ENCODE measurements at regions not wholly inside any gene's neighbourhood (a gene's known extent, or its start where the extent isn't known, plus 50 kb on each side); places are given as distances from the start of the nearest gene placed in this dataset.
"Not testable (repeated sequence)": the region's sequence is repeated elsewhere in the genome, so short reads cannot be mapped to it uniquely, and the experiment has no call there.

DNA sequence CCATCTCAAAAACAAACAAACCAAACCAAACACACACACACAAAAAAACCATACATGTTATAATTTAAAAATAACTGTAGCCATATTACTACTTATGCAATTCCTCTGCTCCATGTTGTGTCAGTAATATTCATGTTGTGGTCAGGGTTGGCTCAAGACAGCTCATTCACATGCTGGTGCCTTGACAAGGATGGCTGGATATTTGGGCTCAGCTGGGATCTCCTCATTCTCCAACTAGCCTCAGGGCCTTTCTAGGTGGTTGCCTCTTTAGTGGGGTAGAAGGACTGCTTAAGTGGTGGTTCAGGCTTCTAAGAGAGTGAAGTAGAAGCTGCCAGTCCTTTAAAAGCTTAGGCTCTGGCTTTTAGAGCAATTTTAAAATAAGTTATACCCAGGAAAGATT is 189.3 kb downstream of the ADRA2A start:
- no peak for DNase-seq (ENCODE audit: low read depth in 2 of 2)

DNA sequence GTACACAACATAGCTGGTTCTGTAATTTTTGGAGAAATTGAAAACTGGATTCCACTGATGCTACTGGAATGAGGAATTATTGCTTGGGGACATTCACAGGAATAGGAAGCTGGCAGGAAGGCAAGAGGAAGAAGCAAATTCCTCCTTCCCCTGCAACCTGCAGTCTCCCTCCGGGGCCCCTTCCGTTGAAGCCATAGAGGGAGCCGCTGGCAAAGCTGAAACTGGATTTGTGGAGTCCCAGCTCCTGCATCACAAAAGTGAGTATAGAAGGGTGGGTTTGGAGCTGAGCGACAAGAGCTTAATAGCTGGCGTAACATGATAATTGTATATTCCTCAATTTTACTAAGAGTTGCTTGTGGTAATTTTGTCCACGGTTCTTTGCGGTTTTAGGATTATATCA is 190.8 kb downstream of the ADRA2A start:
- no peak for DNase-seq (ENCODE audit: low read depth in 2 of 2)

- DNase-seq (ENCODE audit: low read depth in 2 of 2), result no peak
Measured at GRCh38 chr10:111273235-111273634, 196.4 kb downstream of the ADRA2A start.

DNA sequence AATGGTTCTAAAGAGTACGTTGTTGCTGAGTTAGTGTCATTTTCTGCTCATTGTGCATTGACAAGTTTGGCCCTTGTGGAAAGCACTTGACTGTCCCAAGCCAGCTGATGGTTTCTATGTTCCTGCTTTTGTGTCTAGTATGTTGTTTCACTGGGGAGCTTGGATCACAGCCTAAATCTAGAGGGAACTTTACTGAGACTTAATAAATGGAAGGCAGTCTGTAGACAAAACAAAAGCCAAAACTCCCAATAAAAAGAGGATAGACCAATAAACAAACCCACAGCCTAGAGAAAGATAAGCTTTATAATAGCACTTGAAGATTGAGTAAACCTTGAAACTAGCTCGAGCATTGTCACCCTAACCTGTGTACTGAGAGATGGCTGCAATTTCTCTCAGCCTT is 196.8 kb downstream of the ADRA2A start:
- DNase-seq (ENCODE audit: low read depth in 2 of 2), result no peak

DNA sequence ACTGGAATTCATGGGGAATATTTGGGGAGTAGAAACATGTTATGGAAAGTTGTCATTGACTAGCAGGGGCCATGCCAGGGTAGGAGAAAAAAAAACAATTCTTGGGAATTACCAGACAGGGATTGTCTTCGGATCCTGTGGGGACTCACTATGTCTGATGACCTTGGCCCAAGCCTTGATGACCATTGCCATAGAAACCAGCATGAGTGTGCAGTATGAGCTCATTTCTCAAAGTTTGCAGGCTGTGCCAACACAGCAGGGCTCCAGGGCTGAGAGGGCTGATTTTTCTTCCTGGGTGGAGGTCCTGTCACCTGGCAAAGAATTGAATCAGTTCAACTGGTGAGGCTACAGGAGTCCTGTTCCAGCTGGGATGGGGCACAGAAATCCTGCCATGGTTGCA is 198.3 kb downstream of the ADRA2A start:
- DNase-seq (ENCODE audit: low read depth in 2 of 2), result no peak

DNA sequence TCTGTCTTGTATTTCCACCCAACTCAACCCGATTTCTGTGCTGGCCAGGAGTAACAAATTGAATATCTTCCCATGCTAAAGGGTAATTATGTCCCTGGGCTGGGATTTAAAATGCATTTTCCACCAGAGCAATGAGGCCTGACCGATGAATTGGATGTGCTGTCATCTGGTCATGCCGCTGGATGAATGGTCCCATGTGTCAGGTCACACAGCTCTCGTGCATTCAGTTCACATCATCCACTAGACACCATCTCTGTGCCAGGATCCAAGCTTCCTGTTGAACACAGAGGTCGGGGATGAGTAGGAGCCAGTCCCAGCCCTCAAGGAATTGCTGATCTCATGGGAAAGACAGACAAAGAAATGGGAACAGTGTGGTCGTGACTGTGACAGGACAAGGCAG is 200.8 kb downstream of the ADRA2A start:
- DNase-seq (ENCODE audit: low read depth in 2 of 2), result no peak

DNA sequence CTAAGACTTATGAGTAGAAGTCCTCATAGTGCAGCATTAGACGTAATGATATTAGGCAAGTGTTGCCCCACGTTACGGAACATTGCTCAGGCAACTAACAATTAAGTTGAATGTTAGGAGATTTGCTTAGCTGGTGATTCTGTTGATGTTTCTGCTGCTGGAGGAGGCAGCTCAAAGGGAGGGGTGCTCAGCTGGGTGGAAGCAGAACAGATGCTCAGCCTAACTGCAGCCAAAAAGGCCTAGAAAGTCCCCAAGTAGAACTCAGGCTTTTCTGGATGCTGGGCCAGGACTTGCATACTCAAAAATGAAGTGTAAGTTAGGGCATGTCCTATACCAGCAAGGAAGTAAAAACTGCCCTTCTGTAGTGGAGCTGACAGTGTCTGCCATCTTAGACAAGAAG is 201.4 kb downstream of the ADRA2A start:
- DNase-seq (ENCODE audit: low read depth in 2 of 2), result no peak

DNA sequence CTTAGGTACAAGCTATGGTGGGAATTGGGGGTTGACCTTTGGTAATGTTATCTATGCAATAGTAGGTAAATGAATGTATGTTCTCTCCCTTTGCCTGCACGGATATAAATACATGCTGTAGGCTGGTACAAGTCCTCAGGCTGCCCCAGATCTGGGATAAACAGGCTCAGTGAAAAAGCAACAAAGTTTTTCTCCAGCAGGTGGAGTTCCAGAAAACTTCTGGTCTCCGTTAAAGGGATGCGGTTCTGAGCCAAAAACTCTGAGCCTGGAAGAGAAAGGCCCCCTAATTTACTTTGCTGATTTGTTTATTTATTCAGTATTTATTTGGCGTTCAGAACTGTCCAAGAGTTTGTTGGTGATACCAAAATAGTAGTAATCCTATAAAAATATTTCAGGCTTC is 204.7 kb downstream of the ADRA2A start:
- no peak for DNase-seq (ENCODE audit: low read depth in 2 of 2)

- no peak for DNase-seq (ENCODE audit: low read depth in 2 of 2)
Measured at GRCh38 chr10:111289461-111289860, 212.6 kb downstream of the ADRA2A start.

- DNase-seq (ENCODE audit: low read depth in 2 of 2), result no peak
Measured at GRCh38 chr10:111290649-111291048, 213.8 kb downstream of the ADRA2A start.

- DNase-seq (ENCODE audit: low read depth in 2 of 2), result no peak
Measured at GRCh38 chr10:111295788-111296187, 219.0 kb downstream of the ADRA2A start.

- DNase-seq (ENCODE audit: low read depth in 2 of 2), result no peak
Measured at GRCh38 chr10:111297351-111297848, 220.6 kb downstream of the ADRA2A start.

- no peak for DNase-seq (ENCODE audit: low read depth in 2 of 2)
Measured at GRCh38 chr10:111298031-111298430, 221.2 kb downstream of the ADRA2A start.

- no peak for DNase-seq (ENCODE audit: low read depth in 2 of 2)
Measured at GRCh38 chr10:111299037-111299436, 222.2 kb downstream of the ADRA2A start.

DNA sequence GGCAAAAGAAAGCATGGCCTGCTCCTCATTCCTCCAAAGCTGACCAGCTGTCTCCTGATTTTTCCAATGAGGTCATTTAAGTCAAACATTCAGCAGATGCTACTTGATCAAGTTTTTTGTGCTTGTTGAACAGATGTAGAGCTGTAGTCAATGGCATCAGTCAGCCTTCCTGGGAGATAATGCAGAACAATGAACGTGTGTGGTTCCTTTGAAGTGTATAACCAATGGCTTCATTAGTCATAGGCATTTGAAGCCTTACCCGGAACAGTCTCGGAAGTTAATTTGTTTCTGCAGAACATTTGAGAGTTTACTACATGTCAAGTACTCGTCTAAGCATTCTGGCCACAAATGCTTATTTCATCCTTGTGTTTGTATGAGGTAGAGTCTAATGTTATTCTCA is 227.1 kb downstream of the ADRA2A start:
- DNase-seq (ENCODE audit: low read depth in 2 of 2), result no peak

DNA sequence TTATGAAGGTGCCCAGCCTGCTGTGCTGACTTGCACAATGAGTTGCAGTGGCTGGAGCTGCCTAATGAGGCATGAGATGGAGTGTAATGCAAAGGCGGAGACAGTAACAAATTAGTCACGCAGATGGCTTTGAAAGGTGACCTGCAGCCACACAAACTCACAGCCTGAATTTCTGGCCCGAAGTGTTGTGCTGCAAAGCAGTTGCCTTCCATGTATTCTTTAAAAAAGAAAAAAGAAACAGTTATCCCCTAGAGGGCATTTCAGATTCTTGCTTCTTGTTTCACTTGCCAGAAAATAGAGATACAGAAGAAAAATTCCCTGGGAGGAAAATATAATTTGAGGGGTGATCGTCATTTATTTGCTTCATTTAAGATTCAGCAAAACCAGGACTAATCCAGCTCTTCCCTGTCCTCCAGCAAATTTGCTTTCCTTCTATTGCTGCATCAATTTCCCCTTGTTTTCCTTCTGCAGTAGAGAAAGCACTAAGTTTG is 239.9 kb downstream of the ADRA2A start:
- no peak for DNase-seq (ENCODE audit: low read depth in 2 of 2)

DNA sequence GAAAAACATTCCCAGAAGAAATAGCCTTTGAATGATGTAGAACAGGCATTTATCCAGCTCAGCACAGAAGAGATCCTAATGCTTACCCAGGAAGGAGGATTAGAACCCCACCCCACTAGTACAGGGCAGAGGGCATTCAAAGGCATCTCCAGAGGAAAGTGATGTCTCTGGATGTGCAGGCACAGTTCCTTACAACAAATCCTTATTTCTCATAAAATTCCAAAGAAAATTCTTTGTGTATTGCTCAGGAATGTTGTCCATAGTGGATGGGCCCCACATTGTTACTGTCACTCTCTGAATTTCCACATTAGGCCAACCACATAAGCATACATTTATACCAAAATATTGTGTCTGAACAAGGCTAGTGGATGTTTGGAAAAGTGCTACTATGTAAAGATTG is 243.0 kb downstream of the ADRA2A start:
- DNase-seq (ENCODE audit: low read depth in 2 of 2), result no peak

DNA sequence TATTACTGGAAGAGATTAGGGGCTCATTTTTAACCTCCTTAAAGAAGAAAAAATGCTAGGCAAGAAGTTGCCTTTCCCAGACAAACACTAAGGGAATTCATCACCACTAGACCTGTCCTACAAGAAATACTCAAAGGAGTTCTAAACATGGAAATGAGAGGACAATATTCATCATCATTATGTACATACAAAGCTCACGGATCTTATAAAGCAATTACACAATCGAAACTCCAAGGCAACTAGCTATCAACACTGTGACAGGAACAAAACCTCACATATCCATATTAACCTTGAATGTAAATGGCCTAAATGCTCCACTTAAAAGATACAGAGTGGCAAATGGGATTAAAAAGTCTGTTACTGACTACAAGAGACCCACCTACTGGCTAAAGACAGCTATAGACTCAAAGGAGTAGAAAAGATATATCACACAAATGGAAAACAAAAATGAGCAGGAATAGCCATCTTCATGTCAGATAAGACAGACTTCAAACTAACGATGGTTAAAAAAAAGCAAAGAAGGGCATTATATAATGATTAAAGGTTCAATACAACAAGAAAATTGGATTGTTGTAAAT is 246.6 kb downstream of the ADRA2A start:
- no peak for DNase-seq (ENCODE audit: low read depth in 2 of 2)

DNA sequence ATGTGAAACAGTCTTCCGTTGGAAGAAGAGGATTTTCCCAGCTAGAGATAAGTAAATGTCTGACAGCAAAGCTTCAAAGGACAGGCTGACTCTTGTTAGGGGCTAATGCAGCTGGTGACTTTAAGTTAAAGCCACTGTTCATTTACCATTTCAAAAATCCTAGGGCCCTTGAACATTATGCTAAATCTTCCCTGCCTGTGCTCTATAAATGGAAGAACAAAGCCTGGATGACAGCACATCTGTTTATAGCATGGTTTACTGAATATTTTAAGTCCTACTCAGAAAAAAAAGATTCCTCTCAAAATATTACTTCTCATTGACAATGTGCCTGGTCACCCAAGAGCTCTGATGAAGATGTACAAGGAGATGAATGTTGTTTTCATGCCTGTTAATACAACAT is 255.3 kb downstream of the ADRA2A start:
- DNase-seq (ENCODE audit: low read depth in 2 of 2), result not testable (repeated sequence)

DNA sequence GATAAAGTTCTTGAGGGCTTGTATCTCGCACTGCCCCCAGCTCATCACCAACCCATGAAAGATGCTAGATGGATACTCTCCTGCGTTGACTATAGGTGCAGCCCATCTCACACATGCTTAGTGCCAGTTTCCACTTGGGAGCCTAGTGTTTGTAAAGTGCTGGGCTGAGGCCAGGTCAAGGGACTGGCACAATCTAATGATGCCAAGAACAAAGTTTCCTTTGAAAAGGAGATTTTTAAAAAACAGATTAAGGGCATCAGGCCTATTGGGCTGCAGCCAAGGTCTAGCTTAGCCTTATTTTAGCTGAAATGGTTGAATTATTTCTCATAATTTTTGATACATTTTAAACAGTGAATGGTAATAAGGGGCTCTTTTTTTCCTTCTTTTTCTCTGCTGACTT is 259.0 kb downstream of the ADRA2A start:
- DNase-seq (ENCODE audit: low read depth in 2 of 2), result no peak

DNA sequence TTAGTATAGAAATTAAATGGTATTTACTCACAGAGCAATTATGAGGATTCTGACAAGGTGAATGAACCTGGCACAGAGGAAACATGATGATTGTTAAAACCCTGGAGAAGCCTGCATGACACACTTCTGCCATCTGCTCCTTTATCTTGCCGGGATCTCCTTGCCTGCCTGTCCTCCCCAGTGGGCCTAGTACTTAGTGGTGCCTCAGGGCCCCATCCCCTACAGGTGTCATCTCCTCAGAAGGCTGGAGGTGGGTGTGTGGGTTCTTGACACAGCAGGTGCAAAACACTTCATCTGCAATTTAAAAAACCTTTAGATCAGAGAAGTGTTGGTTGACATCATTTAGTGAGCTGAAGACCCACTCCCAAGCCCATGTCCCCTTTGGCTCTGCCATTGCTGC is 261.2 kb downstream of the ADRA2A start:
- DNase-seq (ENCODE audit: low read depth in 2 of 2), result no peak

DNA sequence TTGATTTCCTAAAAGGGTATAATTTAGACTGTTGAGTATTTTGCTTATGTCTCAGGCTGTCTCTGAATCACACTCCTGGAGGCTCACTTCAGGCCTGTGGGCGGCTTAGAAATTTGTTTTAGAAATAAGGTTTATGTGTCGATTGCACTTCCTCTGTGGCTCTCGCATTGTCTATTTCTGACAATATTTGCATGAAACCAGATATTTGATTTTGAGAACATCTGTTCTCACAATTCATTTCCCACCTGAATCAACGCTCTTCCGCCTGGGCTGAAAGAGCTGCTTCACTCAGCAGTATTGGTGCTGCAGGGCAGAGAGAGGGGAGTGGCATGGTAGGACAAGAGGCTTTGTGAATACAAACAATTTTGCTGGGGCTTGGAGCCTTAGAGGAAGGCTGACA is 262.0 kb downstream of the ADRA2A start:
- DNase-seq (ENCODE audit: low read depth in 2 of 2), result no peak

DNA sequence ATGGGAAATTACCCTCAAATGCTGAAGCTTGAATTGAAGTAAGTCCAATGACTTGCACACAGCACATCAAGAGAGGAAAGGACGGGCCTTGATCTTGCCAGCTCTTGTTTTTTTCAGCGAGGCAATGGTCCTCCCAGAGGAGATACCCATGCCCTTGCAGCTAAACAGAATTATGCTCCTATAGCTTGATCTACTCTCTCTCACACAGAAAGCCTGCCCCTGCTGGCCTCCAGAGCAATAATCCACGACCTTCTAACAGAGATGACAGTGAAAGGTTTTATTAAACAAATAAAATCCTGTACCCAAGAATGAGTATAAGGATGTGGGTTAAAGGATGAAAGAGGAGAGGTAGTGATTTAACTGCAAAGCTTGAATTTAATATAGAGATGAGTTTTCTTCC is 268.0 kb downstream of the ADRA2A start:
- no peak for DNase-seq (ENCODE audit: low read depth in 2 of 2)

- no peak for DNase-seq (ENCODE audit: low read depth in 2 of 2)
Measured at GRCh38 chr10:111347386-111348013, 270.7 kb downstream of the ADRA2A start.

Data from activated CD8-positive, alpha-beta memory T cell treated with anti-CD3 and anti-CD28 coated beads for 4 hours (primary cell).